GM12878 (cell line): ENCODE measurements at regions not wholly inside any gene's neighbourhood (a gene's known extent, or its start where the extent isn't known, plus 50 kb on each side); places are given as distances from the start of the nearest gene placed in this dataset.

Experiments
- ATAC-seq: fragments of 200-7000 bp; cut with Tn5 transposase; 3 replicates; pipeline ENCODE4 v1.9.1; 2020; ENCODE audit warnings: mild to moderate bottlenecking, moderate library complexity
- BruUV-seq: library from RNA; stranded (reverse); fragments of 400-500 nt; replicated peaks from 2 replicates; lab custom pipeline; 2021; lab: Mats Ljungman, UMichigan
- CTCF ChIA-PET: fragments of 300-600 bp; sonication (Branson Sonifier 250); formaldehyde crosslinking; extraction: SDS; loops from one replicate; lab custom pipeline; 2021; ENCODE audit warnings: inconsistent platforms; lab: Yijun Ruan, JAX
- POLR2A ChIA-PET: fragments of 350-600 bp; formaldehyde crosslinking; extraction: SDS; loops from one replicate; lab custom pipeline; 2021; ENCODE audit warnings: inconsistent platforms; lab: Charles Lee
- RAD21 ChIA-PET: fragments of 300-600 bp; sonication (Branson Sonifier 250); formaldehyde crosslinking; loops from one replicate; lab custom pipeline; 2023; ENCODE audit warnings: antibody characterized with exemption; ENCODE audit not compliant: unreplicated experiment; lab: Charles Lee
- SMC1A ChIA-PET: fragments of 300-600 bp; sonication (Branson Sonifier 250); formaldehyde crosslinking; loops from one replicate; lab custom pipeline; 2023; ENCODE audit not compliant: unreplicated experiment, uncharacterized antibody; lab: Charles Lee
- DNase-seq: peaks from one replicate; pipeline ENCODE4 v3.0.0-alpha.2; 2011; ENCODE audit warnings: low read depth, low spot score
- FAIRE-seq: peaks from 3 replicates; lab custom pipeline; 2011; peaks lifted over from hg19 to GRCh38; lab: Jason Lieb, UNC
- H2AFZ ChIP-seq: 2 replicates; pipeline ENCODE4 v1.6.0; 2011; ENCODE audit warnings: low read depth, low read length, control low read depth; ENCODE audit not compliant: control insufficient read depth
- H3K27ac ChIP-seq: 2 replicates; pipeline ENCODE4 v1.5.1; 2011; ENCODE audit warnings: control low read depth; ENCODE audit not compliant: control insufficient read depth, insufficient read depth
- H3K27me3 ChIP-seq, 2 experiments: replicated peaks in 1 of 2; 2 replicates each; pipeline versions ENCODE4 v1.6.0 to v1.6.1; 2011; ENCODE audit warnings: low read length in 1 of 2; ENCODE audit not compliant: control insufficient read depth in 2 of 2, insufficient read depth in 2 of 2
- H3K36me3 ChIP-seq, 2 experiments: 2 replicates each; pipeline ENCODE4 v1.5.1; 2011; ENCODE audit warnings: low read length in 1 of 2; ENCODE audit not compliant: control insufficient read depth in 2 of 2, insufficient read depth in 2 of 2
- H3K4me1 ChIP-seq: 2 replicates; pipeline ENCODE4 v1.6.1; 2011; ENCODE audit warnings: mild to moderate bottlenecking, low read length, moderate library complexity, mixed read lengths; ENCODE audit not compliant: control insufficient read depth, insufficient read depth
- H3K4me2 ChIP-seq: 2 replicates; pipeline ENCODE4 v1.6.0; 2011; ENCODE audit warnings: control low read depth; ENCODE audit not compliant: control insufficient read depth, insufficient read depth
- H3K4me3 ChIP-seq: fragments of 200-600 bp; sonication (generic); 2 replicates; pipeline ENCODE4 v1.5.1; 2016
- H3K79me2 ChIP-seq: 2 replicates; pipeline ENCODE4 v1.6.0; 2011; ENCODE audit warnings: low read length; ENCODE audit not compliant: control insufficient read depth, insufficient read depth
- H3K9ac ChIP-seq: 2 replicates; pipeline ENCODE4 v1.8.0; 2011; ENCODE audit warnings: low read length, control low read depth, mixed read lengths; ENCODE audit not compliant: control insufficient read depth, insufficient read depth
- H3K9me3 ChIP-seq: replicated peaks from 3 replicates; pipeline ENCODE4 v1.5.1; 2011; ENCODE audit warnings: mild to moderate bottlenecking, low read length; ENCODE audit not compliant: control insufficient read depth, insufficient read depth
- H4K20me1 ChIP-seq: 2 replicates; pipeline ENCODE4 v1.6.0; 2011; ENCODE audit not compliant: control insufficient read depth, insufficient read depth
- E4F1 ChIP-seq: fragments of 450-650 bp; IDR thresholded peaks from 2 replicates; pipeline ENCODE4 v1.6.1; 2018; ENCODE audit warnings: borderline replicate concordance, mild to moderate bottlenecking; ENCODE audit not compliant: partially characterized antibody
- IKZF1 ChIP-seq: fragments of 450-650 bp; conservative IDR thresholded peaks from 2 replicates; pipeline ENCODE4 v1.6.1; 2017; ENCODE audit warnings: antibody characterized with exemption, mild to moderate bottlenecking
- NR2C2 ChIP-seq: IDR thresholded peaks from 2 replicates; pipeline ENCODE4 v1.6.1; 2011; ENCODE audit warnings: borderline replicate concordance, low read depth; ENCODE audit not compliant: control insufficient read depth, insufficient read length
- POLR2AphosphoS5 ChIP-seq: IDR thresholded peaks from 2 replicates; pipeline ENCODE4 v1.6.1; 2011; ENCODE audit warnings: mild to moderate bottlenecking, low read length, inconsistent platforms
- PRDM15 ChIP-seq: fragments of 450-650 bp; formaldehyde crosslinking; IDR thresholded peaks from 2 replicates; pipeline ENCODE4 v1.4.0; 2020; ENCODE audit warnings: mild to moderate bottlenecking, moderate library complexity
- RCOR1 ChIP-seq: conservative IDR thresholded peaks from 2 replicates; pipeline ENCODE4 v1.6.1; 2012; ENCODE audit warnings: low read depth, low read length, improper control_type of control experiment
- RUNX3 ChIP-seq: IDR thresholded peaks from 2 replicates; pipeline ENCODE4 v1.6.1; 2012; ENCODE audit warnings: low read length, inconsistent platforms
- SUZ12 ChIP-seq: fragments of 200-600 bp; sonication (generic); IDR thresholded peaks from one replicate; pipeline ENCODE4 v1.6.1; 2018; ENCODE audit warnings: antibody characterized with exemption, mild to moderate bottlenecking; ENCODE audit not compliant: unreplicated experiment
- USF2 ChIP-seq: IDR thresholded peaks from 2 replicates; pipeline ENCODE4 v1.6.1; 2011; ENCODE audit warnings: low read depth, low read length, improper control_type of control experiment, borderline replicate concordance
- ZBTB40 ChIP-seq: fragments of 450-650 bp; IDR thresholded peaks from 2 replicates; pipeline ENCODE4 v1.6.1; 2016; ENCODE audit warnings: mild to moderate bottlenecking, moderate library complexity, borderline replicate concordance
- ZNF24 ChIP-seq: fragments of 450-650 bp; IDR thresholded peaks from 2 replicates; pipeline ENCODE4 v1.6.1; 2017; ENCODE audit warnings: antibody characterized with exemption, mild to moderate bottlenecking
- WGBS: methylation state at CpG from one replicate; pipeline ENCODE4 v1.1.6; 2016; ENCODE audit warnings: low lambda C conversion rate; ENCODE audit not compliant: insufficient replicate concordance, insufficient coverage; ENCODE audit errors: missing lambda C conversion rate; 5-methylcytosine and 5-hydroxymethylcytosine counted together
- in situ Hi-C: fragments of 300-500 bp; cut with MboI; formaldehyde crosslinking; loops from 9 replicates; pipeline ENCODE4 v1.14.3; 2018; ENCODE audit warnings: mixed read lengths
- intact Hi-C: fragments of 100-400 bp; cut with micrococcal nuclease; formaldehyde crosslinking; loops from one replicate; pipeline ENCODE4 v1.14.2; 2022; ENCODE audit not compliant: unreplicated experiment

- TF ChIP-seq ZBTB40 (no peak), RCOR1 (no peak)
Measured at GRCh38 chr6:145345094-145345493, 390.2 kb downstream of the EPM2A start (continued).

GRCh38 chr6:145347216-145347615 lies 388.1 kb downstream of the EPM2A start:
- FAIRE-seq (no peak), ATAC-seq (no peak), DNase-seq (no peak)
- Histone ChIP-seq H3K4me1 (peaks cover 15% of the 10 kb centered on the region), H3K9ac (no peak overlapping the region), H2AFZ (no peak overlapping the region), H3K9me3 (no peaks in the 10 kb centered on the region), H3K27ac (no peak overlapping the region), H3K4me2 (no peak overlapping the region), H3K36me3 (no peaks in the 10 kb centered on the region), H3K27me3 (no peaks in the 10 kb centered on the region), H3K79me2 (no peaks in the 10 kb centered on the region), H3K4me3 (no peak overlapping the region), H4K20me1 (no peaks in the 10 kb centered on the region)
- in situ Hi-C loops: no loop called here
- ChIA-PET RAD21 (interaction anchor here (1.0 to 1.3 kb wide), 2 partner anchors 134 to 293 kb away, joined by 3 to 4 read pairs; no protein-coding TSS in a partner anchor), CTCF (interaction anchor here (1.0 to 1.8 kb wide), 3 partner anchors 11 to 320 kb away, joined by 3 to 6 read pairs (median 4); no protein-coding TSS in a partner anchor), SMC1A (interaction anchor here (1.0 kb wide), 1 partner anchor 29 kb away, joined by 5 read pairs; no protein-coding TSS in a partner anchor), POLR2A (no interaction called here)
- no TSS peak for BruUV-seq
- intact Hi-C loops: loop anchor here (10.0 kb wide), 1 partner anchor 288 kb away; no protein-coding TSS in a partner anchor
- 56% methylated on average over 2 of the region's 2 CpGs for WGBS
- TF ChIP-seq POLR2AphosphoS5 (no peak), USF2 (no peak), SUZ12 (no peak), RUNX3 (no peak), E4F1 (no peak), PRDM15 (CRISPR knock-in tag) (no peak), IKZF1 (peak; percentile 42; the same call in 1 of the 2 replicates), ZNF24 (no peak), NR2C2 (no peak)
